HG03378 (cell line): ENCODE measurements at regions not wholly inside any gene's neighbourhood (a gene's known extent, or its start where the extent isn't known, plus 50 kb on each side); places are given as distances from the start of the nearest gene placed in this dataset.
"Not testable (repeated sequence)": the region's sequence is repeated elsewhere in the genome, so short reads cannot be mapped to it uniquely, and the experiment has no call there.

ENCODE experiments used
- ATAC-seq: cut with Tn5 transposase; IDR thresholded peaks from one replicate; pipeline ENCODE4 v1.9.1; 2021; ENCODE audit warnings: mild to moderate bottlenecking, moderate library complexity; ENCODE audit not compliant: unreplicated experiment

DNA sequence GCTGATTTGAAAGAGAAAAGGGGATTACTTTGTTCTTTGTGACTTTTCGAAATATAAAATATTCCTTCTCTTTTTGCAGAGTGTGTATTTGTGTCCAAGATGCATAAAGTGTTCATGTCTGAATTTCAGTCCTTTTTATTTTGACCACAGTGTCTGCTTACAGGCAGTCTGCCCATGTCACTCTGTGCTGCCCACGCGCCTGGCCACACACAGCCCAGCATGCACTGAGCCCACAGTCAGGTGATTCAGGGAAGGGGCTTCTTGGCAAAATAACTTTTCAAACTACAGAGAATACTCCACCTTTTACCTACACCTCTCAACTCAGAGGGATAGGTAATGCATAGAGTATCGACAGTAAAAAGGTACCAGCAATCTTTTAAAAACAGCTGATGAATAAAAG lies 142.5 kb upstream of the TRPC4 start:
- no peak for ATAC-seq

DNA sequence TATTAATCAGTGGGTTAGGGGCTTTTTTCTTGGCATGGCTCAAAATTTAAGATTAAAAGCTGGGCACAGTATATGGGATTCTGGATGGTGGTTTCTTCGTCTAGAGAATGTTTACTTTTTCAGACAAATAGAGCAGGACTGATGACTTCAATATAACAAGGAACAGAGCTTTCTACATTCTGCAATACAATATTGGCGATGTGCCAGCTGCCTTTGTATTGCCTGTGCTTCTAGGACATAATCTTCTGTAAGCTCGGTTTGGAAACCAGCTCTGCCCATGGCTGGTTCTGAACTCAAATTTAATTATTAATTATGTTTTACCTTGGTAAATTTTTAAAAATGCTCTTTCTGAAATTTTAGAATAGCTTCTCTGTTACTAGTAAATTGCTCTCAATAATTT lies 139.1 kb upstream of the TRPC4 start:
- ATAC-seq: no peak

DNA sequence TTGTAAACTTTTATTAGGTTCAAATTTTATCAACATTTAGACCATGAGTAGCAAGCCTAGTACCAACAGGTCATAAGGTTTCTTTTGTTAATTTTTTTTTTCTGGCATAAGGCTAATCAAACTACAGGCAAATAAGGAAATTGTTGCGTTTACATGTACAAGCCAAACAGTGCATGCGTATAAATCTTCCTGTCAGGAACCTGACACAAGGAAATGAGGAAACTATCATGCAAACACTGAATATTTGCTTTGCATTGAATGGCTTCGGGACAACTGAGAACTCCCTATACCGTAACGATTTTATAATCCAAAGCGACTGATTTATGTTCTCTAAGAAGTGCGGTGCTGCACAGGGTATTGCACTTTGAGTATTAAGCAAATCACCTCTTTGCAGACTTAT lies 133.0 kb upstream of the TRPC4 start:
- ATAC-seq: no peak

DNA sequence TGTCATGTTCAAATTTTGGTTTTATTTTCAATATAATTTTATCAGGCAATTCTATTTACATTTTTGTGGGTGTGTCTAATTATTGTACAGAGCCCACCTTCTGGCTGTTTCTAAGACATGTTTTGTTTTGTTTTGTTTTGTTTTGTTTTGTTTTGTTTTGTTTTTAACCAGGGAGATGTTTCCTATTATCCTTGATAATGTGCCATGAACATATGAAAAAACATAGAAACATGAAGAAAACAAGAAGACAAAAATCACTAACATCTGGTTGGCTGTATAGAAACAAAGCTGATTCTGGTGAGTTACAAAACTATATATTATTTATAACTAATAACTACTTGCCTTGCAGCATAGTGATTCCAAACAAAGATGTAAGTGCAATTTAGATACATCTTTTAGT lies 128.1 kb upstream of the TRPC4 start:
- ATAC-seq: no peak

GRCh38 chr13:37995092-37995491 lies 125.5 kb upstream of the TRPC4 start:
- ATAC-seq: no peak

DNA sequence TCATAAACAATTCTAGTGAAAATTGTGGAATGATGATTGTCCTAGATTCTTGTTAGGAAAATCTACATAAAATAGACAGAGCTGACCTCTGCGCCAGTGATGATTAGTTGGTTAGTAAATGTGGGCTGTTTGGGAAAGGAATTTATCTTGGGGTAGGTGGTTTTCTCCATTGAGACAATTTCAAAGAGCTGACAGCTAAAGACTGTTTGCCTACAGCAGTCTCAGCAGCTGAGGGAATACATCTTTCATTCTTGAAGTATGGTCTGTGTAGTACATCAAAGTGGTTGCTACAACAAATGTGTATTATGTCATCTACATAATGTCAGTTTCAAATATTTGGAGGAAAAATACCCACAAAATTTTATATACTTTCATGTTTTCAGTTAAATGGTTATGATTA lies 117.2 kb upstream of the TRPC4 start:
- no peak for ATAC-seq

GRCh38 chr13:37985281-37985680 lies 115.7 kb upstream of the TRPC4 start:
- no peak for ATAC-seq

- ATAC-seq: no peak
These were observed 114.8 kb upstream of the TRPC4 start for GRCh38 chr13:37984357-37984756.

DNA sequence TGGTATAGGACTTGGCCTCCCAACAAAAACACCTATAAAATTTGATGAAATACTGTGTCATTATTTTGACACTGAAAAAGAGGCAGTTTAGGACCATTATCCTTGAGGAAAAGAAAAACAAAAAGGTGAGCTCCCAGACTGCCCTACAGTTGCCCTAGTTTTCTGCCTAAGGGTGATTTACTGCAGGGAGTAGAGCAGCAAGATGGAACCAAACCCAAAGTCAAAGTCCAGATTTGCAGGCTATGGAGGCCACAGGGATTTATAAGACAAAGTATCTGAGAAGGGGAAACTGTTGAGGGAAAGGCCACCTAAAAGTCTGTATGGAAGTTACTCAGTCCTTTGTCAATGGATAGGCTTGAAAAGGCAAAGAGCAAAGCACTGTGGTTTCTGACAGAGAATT lies 112.4 kb upstream of the TRPC4 start:
- no peak for ATAC-seq

GRCh38 chr13:37978680-37979079 lies 109.1 kb upstream of the TRPC4 start:
- ATAC-seq: no peak

DNA sequence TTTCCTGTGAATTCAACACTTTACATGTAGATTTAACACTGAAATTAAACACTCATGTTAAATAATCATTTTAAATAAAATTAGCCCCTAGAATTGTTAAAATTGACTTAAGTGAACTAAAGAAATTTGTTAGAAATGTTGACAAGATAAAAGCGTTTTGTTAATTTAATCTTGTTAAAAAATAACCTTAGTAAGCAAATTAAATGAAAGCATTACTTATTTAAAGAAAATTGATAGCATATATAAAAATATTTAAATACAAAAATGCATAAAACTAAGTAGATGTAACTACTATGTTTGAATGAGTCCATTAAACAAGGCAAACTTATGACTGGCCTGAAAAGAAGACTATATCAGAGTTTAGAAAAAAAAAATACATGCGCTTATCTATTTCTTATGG lies 99.0 kb upstream of the TRPC4 start:
- ATAC-seq: no peak

DNA sequence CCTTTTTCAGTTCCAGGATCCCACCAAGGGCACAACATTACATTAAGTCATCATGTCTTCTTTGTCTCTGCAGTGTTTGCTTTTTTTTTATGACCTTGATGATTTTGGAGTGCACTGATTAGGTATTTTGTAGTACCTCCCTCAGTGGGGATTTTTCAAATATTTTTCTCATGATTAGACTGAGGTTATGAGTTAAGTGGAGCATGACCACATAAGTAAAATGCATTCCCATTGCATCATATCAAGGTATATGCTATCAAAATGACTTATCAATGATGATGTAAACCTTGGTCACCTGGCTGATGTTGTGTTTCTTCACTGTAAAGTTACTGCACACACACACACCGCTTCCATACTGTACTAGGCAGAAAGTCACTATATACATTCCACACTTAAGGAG lies 96.7 kb upstream of the TRPC4 start:
- no peak for ATAC-seq

GRCh38 chr13:37960427-37960826 lies 90.9 kb upstream of the TRPC4 start:
- ATAC-seq: no peak

GRCh38 chr13:37959284-37959683 lies 89.7 kb upstream of the TRPC4 start:
- no peak for ATAC-seq

- ATAC-seq: no peak
These were observed 87.0 kb upstream of the TRPC4 start for GRCh38 chr13:37956536-37956935.

DNA sequence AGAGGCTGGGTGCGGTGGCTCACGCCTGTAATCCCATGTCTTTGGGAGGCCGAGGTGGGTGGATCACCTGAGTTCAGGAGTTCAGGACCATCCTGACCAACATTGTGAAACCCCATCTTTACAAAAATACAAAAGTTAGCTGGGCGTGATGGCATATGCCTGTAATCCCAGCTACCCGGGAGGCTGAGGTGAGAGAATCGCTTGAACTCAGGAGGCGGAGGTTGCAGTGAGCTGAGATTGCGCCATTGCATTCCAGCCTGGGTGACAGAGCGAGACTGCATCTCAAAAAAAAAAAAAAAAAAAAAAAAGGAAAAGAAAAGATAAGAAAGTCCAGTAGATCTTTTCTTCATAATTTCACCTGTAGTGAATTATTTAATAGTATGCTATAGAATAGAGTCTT lies 85.0 kb upstream of the TRPC4 start:
- not testable (repeated sequence) for ATAC-seq

GRCh38 chr13:37954191-37954590 lies 84.6 kb upstream of the TRPC4 start:
- ATAC-seq: no peak

DNA sequence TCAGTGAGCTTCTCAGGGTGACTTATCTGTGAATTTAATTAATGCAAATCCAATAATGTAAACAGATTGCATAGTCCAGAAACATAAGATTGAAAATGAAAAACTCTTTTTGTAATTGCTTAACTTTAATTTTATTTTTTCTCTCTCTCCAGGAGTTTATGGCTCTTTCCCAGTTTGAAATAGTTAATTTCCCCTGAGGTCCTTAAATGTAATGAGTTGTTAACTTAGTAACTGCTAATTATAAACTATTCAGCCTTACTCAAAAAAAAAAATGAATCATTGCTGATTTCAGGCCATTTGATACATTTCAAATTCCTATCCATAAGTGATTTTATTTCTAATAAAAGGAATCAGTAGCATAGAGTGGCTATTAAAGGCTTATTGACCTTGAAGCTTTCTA lies 84.1 kb upstream of the TRPC4 start:
- ATAC-seq: no peak

GRCh38 chr13:37950016-37950415 lies 80.4 kb upstream of the TRPC4 start:
- no peak for ATAC-seq

DNA sequence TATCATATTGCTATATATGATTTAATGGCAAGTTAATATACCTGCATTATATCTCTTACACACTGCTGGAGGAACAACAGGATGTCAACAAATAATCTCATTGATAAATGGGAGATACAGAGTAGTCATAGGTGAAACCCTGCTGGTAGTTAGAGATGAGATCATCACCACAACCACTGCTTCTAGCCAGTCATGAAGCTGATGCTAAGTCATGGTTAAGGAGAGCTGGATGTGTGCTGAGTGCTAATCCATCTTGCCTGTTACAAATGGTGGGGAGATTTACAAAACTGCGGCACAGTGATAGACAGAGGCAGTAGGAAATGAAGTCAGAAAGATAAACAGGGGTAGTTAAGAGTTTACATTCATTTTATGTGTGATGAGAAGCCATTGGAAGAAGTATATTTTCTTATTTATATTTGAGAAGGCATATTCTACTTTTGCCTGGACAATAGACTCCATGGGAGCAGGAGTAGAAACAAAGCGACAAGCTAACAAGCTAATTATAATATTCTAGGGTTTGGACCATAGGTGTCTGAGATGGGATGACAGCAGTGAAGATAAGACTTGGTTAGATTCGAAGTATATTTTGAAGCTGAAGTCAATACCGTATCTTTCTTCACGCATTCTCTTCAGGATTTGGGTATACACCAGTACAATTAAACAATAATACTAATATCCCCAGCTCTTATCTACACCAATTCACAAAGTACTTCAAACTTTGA lies 78.0 kb upstream of the TRPC4 start:
- ATAC-seq: no peak

GRCh38 chr13:37945651-37946575 lies 76.3 kb upstream of the TRPC4 start:
- no peak for ATAC-seq

- ATAC-seq: no peak
These were observed 75.4 kb upstream of the TRPC4 start for GRCh38 chr13:37944869-37945442.
